ENCODE measurements at regions not wholly inside any gene's neighbourhood (a gene's known extent, or its start where the extent isn't known, plus 50 kb on each side); places are given as distances from the start of the nearest gene placed in this dataset.

DNA sequence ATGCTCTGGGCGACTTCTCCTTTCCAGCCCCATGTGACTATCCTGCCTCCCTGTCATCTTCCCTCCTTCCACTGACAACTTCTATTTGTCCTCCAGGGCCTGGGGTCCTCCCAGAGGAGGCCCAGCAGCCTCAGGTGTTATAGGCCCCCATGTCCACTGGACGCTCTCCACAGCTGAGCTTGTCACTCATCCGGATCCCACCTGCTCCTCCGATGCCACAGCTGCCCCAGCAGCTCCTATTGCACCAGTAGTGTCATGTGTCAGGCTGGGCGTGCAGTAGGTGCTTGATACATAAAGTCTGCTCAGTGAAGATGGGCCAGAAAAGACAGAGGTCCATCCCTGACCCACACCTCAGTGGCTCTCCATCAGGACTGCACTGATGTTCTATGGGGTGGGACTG is 305.7 kb upstream of the MYT1L start:
- TF ChIP-seq EZH2phosphoT487 (IDR thresholded peaks at IDR 0.05; ENCODE audit: borderline replicate concordance, low read depth) (no peak), TEAD4 (IDR thresholded peaks at IDR 0.05; ENCODE audit: borderline replicate concordance, insufficient read depth) (no peak), FOSL2 (IDR thresholded peaks at IDR 0.05; ENCODE audit: borderline replicate concordance, low read depth) (no peak), MXI1 (IDR thresholded peaks at IDR 0.05; ENCODE audit: low read depth, low read length) (no peak), SMC3 (IDR thresholded peaks at IDR 0.05; ENCODE audit: low read depth, low read length) (no peak), ELF1 (IDR thresholded peaks at IDR 0.05) (no peak), EP300 (IDR thresholded peaks at IDR 0.05; ENCODE audit: borderline replicate concordance in 1 of 2, low read depth in 1 of 2, low read length in 1 of 2) (no peak), POLR2AphosphoS5 (IDR thresholded peaks at IDR 0.05; ENCODE audit: low read depth, low read length) (no peak), NRF1 (IDR thresholded peaks at IDR 0.05; ENCODE audit: low read depth, low read length) (no peak), RAD21 (IDR thresholded peaks at IDR 0.05; ENCODE audit: low read length) (no peak)
- TF ChIP-seq, protein P1, sequence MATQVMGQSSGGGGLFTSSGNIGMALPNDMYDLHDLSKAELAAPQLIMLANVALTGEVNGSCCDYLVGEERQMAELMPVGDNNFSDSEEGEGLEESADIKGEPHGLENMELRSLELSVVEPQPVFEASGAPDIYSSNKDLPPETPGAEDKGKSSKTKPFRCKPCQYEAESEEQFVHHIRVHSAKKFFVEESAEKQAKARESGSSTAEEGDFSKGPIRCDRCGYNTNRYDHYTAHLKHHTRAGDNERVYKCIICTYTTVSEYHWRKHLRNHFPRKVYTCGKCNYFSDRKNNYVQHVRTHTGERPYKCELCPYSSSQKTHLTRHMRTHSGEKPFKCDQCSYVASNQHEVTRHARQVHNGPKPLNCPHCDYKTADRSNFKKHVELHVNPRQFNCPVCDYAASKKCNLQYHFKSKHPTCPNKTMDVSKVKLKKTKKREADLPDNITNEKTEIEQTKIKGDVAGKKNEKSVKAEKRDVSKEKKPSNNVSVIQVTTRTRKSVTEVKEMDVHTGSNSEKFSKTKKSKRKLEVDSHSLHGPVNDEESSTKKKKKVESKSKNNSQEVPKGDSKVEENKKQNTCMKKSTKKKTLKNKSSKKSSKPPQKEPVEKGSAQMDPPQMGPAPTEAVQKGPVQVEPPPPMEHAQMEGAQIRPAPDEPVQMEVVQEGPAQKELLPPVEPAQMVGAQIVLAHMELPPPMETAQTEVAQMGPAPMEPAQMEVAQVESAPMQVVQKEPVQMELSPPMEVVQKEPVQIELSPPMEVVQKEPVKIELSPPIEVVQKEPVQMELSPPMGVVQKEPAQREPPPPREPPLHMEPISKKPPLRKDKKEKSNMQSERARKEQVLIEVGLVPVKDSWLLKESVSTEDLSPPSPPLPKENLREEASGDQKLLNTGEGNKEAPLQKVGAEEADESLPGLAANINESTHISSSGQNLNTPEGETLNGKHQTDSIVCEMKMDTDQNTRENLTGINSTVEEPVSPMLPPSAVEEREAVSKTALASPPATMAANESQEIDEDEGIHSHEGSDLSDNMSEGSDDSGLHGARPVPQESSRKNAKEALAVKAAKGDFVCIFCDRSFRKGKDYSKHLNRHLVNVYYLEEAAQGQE (IDR thresholded peaks at IDR 0.05; ENCODE audit: low read depth, low read length): no peak
- TF ChIP-seq, protein P2, sequence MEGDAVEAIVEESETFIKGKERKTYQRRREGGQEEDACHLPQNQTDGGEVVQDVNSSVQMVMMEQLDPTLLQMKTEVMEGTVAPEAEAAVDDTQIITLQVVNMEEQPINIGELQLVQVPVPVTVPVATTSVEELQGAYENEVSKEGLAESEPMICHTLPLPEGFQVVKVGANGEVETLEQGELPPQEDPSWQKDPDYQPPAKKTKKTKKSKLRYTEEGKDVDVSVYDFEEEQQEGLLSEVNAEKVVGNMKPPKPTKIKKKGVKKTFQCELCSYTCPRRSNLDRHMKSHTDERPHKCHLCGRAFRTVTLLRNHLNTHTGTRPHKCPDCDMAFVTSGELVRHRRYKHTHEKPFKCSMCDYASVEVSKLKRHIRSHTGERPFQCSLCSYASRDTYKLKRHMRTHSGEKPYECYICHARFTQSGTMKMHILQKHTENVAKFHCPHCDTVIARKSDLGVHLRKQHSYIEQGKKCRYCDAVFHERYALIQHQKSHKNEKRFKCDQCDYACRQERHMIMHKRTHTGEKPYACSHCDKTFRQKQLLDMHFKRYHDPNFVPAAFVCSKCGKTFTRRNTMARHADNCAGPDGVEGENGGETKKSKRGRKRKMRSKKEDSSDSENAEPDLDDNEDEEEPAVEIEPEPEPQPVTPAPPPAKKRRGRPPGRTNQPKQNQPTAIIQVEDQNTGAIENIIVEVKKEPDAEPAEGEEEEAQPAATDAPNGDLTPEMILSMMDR (IDR thresholded peaks at IDR 0.05): no peak
- TF ChIP-seq, protein P3, sequence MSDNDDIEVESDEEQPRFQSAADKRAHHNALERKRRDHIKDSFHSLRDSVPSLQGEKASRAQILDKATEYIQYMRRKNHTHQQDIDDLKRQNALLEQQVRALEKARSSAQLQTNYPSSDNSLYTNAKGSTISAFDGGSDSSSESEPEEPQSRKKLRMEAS (IDR thresholded peaks at IDR 0.05; ENCODE audit: low read depth): no peak
